Stomach smooth muscle (tissue), 2 donors: ENCODE measurements at regions not wholly inside any gene's neighbourhood (a gene's known extent, or its start where the extent isn't known, plus 50 kb on each side); places are given as distances from the start of the nearest gene placed in this dataset.

Source experiments
- H3K27ac ChIP-seq: one replicate; pipeline ENCODE4 v1.7.0; 2013; ENCODE audit warnings: mild to moderate bottlenecking, low read length, inconsistent platforms
- H3K27me3 ChIP-seq, 2 donors: one replicate each; pipeline ENCODE4 v1.7.0; 2013; ENCODE audit warnings: low read length in 2 of 2; ENCODE audit not compliant: insufficient read depth in 2 of 2, control insufficient read depth in 1 of 2
- H3K36me3 ChIP-seq, 2 donors: one replicate each; pipeline ENCODE4 v1.7.0; 2013; ENCODE audit warnings: low read length in 2 of 2; ENCODE audit not compliant: control insufficient read depth in 2 of 2, insufficient read depth in 2 of 2
- H3K4me1 ChIP-seq: one replicate; pipeline ENCODE4 v1.7.0; 2013; ENCODE audit warnings: low read length; ENCODE audit not compliant: control insufficient read depth, insufficient read depth
- H3K4me3 ChIP-seq, 2 donors: one replicate each; pipeline ENCODE4 v1.7.0; 2013; ENCODE audit warnings: low read length in 2 of 2
- H3K9ac ChIP-seq, 2 donors: one replicate each; pipeline ENCODE4 v1.7.0; 2013; ENCODE audit warnings: low read length in 2 of 2, mild to moderate bottlenecking in 1 of 2
- H3K9me3 ChIP-seq, 2 donors: one replicate each; pipeline ENCODE4 v1.7.0; 2013; ENCODE audit warnings: low read length in 2 of 2; ENCODE audit not compliant: control insufficient read depth in 2 of 2
- donor health status: healthy.
- donor health status: Pancreatic carcinoma.

DNA sequence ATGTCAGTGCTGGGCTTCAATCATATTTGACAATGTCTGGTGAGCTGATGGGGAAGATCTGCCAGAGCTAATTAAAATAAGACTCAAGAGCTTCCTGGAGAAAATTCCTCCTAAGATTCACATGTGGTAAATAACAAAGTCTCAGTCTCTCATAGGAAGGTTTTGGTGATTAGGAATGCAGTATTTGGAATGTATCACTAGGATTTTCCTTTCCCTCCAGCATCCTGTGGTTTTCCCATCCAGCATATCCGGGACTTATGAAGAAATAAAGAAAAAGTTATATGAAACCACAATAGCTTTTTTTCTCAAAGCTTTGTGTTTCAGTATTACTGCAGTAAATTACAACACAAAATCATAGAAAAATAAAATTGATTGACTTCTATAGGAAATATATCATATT is 1597.1 kb downstream of the ADGRL3 start:
- Histone ChIP-seq H3K4me1 (no peaks in the 10 kb centered on the region), H3K27ac (no peak overlapping the region), H3K9ac (no peak overlapping the region), H3K4me3 (no peak overlapping the region), H3K36me3 (no peaks in the 10 kb centered on the region), H3K27me3 (no peaks in the 10 kb centered on the region), H3K9me3 (no peaks in the 10 kb centered on the region)

DNA sequence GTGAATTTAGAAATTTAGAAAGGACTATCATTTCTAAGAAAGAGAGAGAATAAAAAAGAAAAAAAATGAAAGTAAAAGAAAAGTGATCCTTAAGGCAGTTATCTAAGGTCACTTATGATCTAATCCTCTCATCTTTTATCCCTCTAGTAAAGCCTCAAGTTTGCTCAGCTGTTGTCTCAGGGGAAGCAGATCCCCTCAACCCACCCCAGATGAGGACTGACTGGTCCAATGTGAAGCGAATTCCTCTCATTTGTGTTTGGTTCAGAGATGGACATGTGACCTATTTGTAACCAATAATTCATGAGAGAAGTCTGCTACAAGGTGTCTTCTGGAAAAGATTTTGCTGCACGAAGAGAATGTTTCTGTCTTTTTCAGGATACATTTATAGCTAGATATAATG is 1591.3 kb downstream of the ADGRL3 start:
- H3K4me1 ChIP-seq: no peaks in the 10 kb centered on the region
- no peaks in the 10 kb centered on the region for H3K36me3 ChIP-seq
- no peaks in the 10 kb centered on the region for H3K9me3 ChIP-seq

DNA sequence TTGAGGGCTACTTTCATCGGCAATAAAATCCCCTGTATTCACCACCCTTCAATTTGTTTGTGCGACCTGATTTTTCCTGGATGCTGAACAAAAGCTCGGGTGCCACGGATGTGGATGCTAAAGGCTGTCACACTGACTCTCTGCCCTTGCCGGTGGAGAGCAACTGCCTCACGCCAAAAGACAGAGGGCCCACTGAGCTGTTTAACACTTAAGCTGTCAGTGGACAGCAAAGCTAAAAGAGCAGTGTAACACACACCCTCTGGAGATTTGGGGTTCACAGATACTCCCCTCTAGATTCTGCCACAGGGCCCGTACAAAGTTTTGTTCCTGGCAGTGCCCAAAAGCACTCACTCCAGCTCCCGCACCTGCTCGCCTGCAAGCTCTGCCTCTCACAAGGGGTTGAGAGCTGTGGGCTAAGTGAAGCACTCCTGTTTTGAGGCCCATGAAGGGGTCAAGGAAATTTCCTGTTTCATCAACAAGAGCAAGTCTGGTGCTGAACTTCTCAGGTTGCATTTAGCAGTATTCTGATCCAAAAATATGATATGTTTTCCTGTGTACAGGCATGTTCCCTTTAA is 1571.9 kb downstream of the ADGRL3 start:
- Histone ChIP-seq H3K4me3 (no peak overlapping the region), H3K9ac (no peak overlapping the region), H3K4me1 (no peaks in the 10 kb centered on the region), H3K27ac (no peak overlapping the region), H3K36me3 (no peaks in the 10 kb centered on the region), H3K9me3 (no peaks in the 10 kb centered on the region), H3K27me3 (no peaks in the 10 kb centered on the region)

More for the DNA sequence above, 1591.3 kb downstream of the ADGRL3 start:
- Histone ChIP-seq H3K9ac (no peak overlapping the region), H3K4me3 (no peak overlapping the region), H3K27me3 (no peaks in the 10 kb centered on the region), H3K27ac (no peak overlapping the region)

DNA sequence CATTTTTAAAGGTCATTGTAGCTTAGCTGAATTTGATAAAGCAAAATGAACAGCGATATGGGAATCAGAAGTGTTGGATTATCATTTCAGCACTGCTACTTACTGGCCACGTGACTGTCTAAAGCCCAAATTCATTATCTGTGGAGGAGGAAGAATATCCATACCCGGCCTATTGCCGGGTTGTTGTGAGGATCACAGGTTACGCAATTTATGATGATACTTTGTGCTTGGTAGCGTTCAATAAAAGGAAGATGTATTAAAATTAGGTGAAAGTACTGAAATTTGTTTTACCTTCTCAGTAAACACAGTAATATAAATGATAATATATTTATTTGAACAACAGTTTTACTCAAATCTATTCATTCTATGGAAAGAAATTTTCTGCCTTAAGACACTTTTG is 1540.2 kb downstream of the ADGRL3 start:
- H3K36me3 ChIP-seq: no peaks in the 10 kb centered on the region
- H3K4me1 ChIP-seq: no peaks in the 10 kb centered on the region
- H3K27me3 ChIP-seq: no peaks in the 10 kb centered on the region
- no peaks in the 10 kb centered on the region for H3K9me3 ChIP-seq
- H3K27ac ChIP-seq: no peak overlapping the region
- no peak overlapping the region for H3K9ac ChIP-seq
- H3K4me3 ChIP-seq: no peak overlapping the region

DNA sequence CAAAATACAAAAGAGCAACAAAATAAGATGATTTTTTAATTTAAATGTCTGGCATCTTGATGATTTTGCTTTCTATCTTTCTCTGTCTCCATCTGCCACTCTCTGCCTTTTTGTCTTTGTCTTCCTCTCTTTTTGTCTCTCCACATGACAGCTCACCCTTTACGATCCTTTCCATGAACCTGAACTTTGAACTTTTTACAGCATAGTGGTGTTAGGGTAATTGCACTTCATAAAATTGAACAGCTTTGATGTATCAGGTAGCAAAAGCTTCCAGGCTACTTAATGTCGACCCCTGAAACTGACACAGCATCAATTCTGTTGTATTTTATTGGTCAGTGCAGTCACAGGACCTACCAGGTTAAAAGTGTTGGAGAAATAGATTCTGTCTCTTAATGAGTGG is 1517.0 kb downstream of the ADGRL3 start:
- Histone ChIP-seq H3K27ac (no peak overlapping the region), H3K36me3 (no peaks in the 10 kb centered on the region), H3K4me1 (no peaks in the 10 kb centered on the region), H3K27me3 (no peaks in the 10 kb centered on the region), H3K9ac (no peak overlapping the region), H3K9me3 (no peaks in the 10 kb centered on the region), H3K4me3 (no peak overlapping the region)

DNA sequence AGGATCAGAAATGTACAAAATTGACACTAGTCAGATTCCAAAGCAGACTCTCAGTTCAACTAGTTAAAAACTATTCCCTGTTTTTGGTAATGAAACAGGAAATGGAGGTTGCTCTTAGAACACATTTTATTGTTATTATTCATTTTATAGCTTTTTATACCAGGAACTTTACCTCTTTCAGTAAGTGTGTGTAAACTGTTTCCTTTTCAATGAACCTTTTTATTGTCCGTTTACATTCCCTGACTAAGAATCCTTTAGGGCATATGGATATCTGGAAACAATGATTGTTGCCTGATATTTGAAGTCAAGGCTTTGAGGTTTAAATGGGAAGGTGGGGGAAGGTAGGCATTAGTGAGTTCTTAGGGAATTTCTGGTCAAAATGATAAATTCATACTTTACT is 1511.4 kb downstream of the ADGRL3 start:
- no peak overlapping the region for H3K9ac ChIP-seq
- H3K4me3 ChIP-seq: no peak overlapping the region
- no peaks in the 10 kb centered on the region for H3K36me3 ChIP-seq
- H3K27ac ChIP-seq: no peak overlapping the region
- no peaks in the 10 kb centered on the region for H3K9me3 ChIP-seq
- no peaks in the 10 kb centered on the region for H3K4me1 ChIP-seq
- H3K27me3 ChIP-seq: no peaks in the 10 kb centered on the region

DNA sequence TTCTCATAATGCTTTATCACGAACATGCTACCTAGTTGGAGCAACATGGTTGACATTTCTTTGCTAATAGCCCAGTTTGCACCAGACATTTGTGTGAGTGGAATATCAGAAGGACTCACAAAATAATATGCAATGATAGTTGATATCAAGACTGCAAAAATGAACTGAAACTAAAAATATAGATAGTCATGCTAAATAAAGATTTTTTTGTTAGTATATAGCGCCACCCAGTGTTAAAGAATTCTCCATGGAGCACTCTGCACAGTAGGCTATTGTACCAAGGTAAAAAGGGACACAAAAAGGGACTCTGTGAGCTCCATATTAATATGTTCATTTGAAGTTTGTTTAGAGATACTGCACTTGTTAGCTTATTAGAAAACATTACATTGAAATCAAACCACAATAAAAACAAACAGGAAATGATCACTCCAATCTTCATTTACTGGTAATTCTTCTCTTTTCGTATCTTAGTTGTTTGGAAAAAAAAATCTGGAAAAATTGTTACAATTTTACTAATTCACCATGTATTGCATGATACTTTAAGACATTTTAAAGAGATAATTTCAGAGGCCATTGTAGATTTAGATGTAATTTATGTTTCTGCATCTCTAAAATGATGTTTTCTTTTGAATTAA is 1509.6 kb downstream of the ADGRL3 start:
- Histone ChIP-seq H3K9me3 (no peaks in the 10 kb centered on the region), H3K4me1 (no peaks in the 10 kb centered on the region), H3K27me3 (no peaks in the 10 kb centered on the region), H3K27ac (no peak overlapping the region), H3K9ac (no peak overlapping the region), H3K36me3 (no peaks in the 10 kb centered on the region), H3K4me3 (peak overlapping the region in 1 of 2 donors; percentile 1)

DNA sequence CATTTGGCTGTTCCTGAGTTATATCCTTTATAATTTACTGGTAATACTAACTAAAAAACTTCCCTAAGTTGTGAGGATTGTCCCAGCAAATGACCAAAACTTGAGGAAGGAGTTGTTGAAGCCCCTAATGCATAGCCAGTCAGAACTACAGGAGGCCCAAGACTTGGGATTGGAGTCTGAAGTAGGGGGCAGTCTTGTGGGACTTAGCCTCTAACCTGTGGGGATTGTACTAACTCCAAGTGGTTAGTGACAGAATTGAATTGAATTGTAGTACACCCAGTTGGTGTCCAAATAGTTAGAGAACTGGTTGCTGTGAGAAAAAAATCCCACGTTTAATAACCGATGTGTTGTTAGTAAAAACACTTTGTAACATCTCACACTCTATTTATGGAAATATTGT is 1506.3 kb downstream of the ADGRL3 start:
- no peaks in the 10 kb centered on the region for H3K9me3 ChIP-seq
- no peak overlapping the region for H3K9ac ChIP-seq
- no peaks in the 10 kb centered on the region for H3K36me3 ChIP-seq
- no peak overlapping the region for H3K27ac ChIP-seq
- no peaks in the 10 kb centered on the region for H3K4me1 ChIP-seq
- H3K27me3 ChIP-seq: no peaks in the 10 kb centered on the region
- H3K4me3 ChIP-seq: no peak overlapping the region

DNA sequence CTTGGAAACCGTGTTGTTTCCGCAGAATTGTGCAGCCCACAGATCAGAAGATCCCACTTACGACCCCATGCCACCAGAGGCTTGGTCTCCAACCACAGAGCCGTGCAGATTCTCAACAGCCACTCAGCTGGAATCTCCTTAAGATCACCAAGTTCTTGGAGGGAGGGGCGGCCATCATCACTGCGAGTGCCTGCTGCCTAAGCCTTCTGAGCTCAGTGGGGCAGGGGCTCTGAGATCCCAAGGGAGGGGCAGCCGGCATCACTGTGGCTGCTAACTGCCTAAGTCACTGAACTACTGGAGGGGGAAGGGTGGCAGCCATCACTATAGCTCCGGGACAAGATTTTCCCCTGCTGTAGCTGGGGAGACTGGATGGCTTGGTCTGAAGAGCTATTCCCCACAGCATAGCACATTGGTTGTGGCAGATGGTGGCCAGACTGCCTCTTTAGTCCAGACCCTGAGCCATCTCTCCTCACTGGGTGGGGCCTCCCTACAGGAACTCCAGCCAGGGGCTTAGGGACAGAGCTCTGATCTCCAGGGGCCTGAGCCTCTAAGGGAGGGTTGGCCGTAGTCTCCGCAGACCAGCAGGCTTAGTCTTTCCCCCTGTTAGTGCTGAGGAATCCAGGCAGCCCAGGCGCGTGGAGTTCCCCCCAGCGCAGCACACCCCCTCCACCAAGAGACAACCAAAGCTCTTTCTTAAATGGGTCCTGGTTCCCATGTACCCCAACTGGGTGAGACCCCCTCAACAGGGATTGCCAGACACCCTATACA is 1483.9 kb downstream of the ADGRL3 start:
- Histone ChIP-seq H3K36me3 (no peaks in the 10 kb centered on the region), H3K9me3 (peaks cover 0 to 2% of the 10 kb centered on the region in 2 donors), H3K9ac (no peak overlapping the region), H3K27ac (no peak overlapping the region), H3K4me1 (no peaks in the 10 kb centered on the region), H3K27me3 (no peaks in the 10 kb centered on the region), H3K4me3 (no peak overlapping the region)

DNA sequence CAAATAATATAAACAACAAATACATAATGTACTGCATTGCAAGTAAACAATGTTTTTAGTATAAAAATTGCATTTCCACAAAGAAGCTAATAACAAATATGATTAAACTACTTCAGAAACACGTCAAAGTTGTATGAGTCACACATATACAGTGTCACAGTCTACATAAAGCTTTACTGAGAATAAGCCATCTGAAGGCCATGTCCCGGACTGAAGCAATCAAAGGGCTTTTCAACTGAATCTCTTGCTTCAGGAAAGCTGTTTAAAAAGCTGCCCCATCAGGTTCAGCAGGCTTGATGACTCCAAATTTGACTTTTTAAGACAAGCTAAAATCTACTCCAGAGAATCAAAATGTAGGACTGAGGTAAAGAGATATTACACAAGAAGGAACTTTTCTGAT is 1476.8 kb downstream of the ADGRL3 start:
- no peaks in the 10 kb centered on the region for H3K9me3 ChIP-seq
- H3K36me3 ChIP-seq: no peaks in the 10 kb centered on the region
- no peak overlapping the region for H3K27ac ChIP-seq
- no peak overlapping the region for H3K9ac ChIP-seq
- no peaks in the 10 kb centered on the region for H3K27me3 ChIP-seq
- H3K4me3 ChIP-seq: no peak overlapping the region
- no peaks in the 10 kb centered on the region for H3K4me1 ChIP-seq

DNA sequence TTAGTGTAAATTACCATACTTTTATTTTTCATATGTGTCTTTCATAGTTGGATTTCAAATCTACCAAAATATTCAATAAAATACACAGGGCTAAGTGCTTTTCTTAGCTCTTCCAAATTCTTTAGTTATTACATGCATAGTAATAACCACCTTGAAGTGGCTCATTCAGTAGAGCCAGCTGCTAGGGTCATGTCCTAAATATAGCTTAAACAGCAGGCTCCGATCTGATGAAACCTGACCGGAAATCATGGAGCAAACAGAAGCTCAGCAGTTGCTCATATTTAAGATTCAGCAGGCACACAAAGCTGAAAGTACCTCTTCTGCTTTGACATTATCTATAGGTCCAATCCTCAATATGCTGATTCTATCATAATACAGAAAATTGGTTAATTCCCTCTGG is 1470.4 kb downstream of the ADGRL3 start:
- H3K9me3 ChIP-seq: no peaks in the 10 kb centered on the region

More for the DNA sequence above, 1470.4 kb downstream of the ADGRL3 start:
- Histone ChIP-seq H3K27me3 (no peaks in the 10 kb centered on the region), H3K4me1 (no peaks in the 10 kb centered on the region), H3K4me3 (no peak overlapping the region), H3K27ac (no peak overlapping the region), H3K36me3 (no peaks in the 10 kb centered on the region), H3K9ac (no peak overlapping the region)
